Prostate gland (tissue), 2 donors: ENCODE measurements at regions not wholly inside any gene's neighbourhood (a gene's known extent, or its start where the extent isn't known, plus 50 kb on each side); places are given as distances from the start of the nearest gene placed in this dataset.

Experiments
- DNase-seq: peaks from one replicate; pipeline ENCODE4 v3.0.0-alpha.2; 2019; ENCODE audit warnings: low spot score
- H3K27ac ChIP-seq, 2 donors: fragments of 200-600 bp; sonication (generic); 2 replicates each; pipeline ENCODE4 v1.5.1; 2017 to 2019
- H3K27me3 ChIP-seq: fragments of 200-600 bp; sonication (generic); replicated peaks from 2 replicates; pipeline ENCODE4 v1.5.1; 2019; ENCODE audit not compliant: insufficient read depth
- H3K36me3 ChIP-seq, 2 donors: fragments of 200-600 bp; sonication (generic); 1 replicate in 1 of 2; 2 replicates in 1 of 2; pipeline versions ENCODE4 v1.5.1 to v1.8.1; 2017 to 2019
- H3K4me1 ChIP-seq: fragments of 200-600 bp; sonication (generic); replicated peaks from 2 replicates; pipeline ENCODE4 v1.5.1; 2019
- H3K4me3 ChIP-seq, 2 donors: fragments of 200-600 bp; sonication (generic); 2 replicates each; pipeline ENCODE4 v1.5.1; 2017 to 2019
- H3K9me3 ChIP-seq: fragments of 200-600 bp; sonication (generic); 2 replicates; pipeline ENCODE4 v1.5.1; 2017
- CTCF ChIP-seq, 4 experiments: fragments of 200-600 bp in 2 of 4; fragments of 450-650 bp in 2 of 4; sonication (generic) in 2 of 4; IDR thresholded peaks; 1 replicate in 3 of 4; 2 replicates in 1 of 4; pipeline ENCODE4 v1.5.1; 2016 to 2019; ENCODE audit warnings: antibody characterized with exemption in 4 of 4, mild to moderate bottlenecking in 2 of 4, moderate library complexity in 2 of 4
- POLR2A ChIP-seq: fragments of 450-650 bp; IDR thresholded peaks from one replicate; pipeline ENCODE4 v1.6.1; 2016; ENCODE audit warnings: antibody characterized with exemption, mild to moderate bottlenecking
- POLR2AphosphoS5 ChIP-seq: sonication (generic); formaldehyde crosslinking; IDR thresholded peaks from one replicate; pipeline ENCODE4 v1.6.1; 2017; ENCODE audit warnings: antibody characterized with exemption
- WGBS: methylation state at CpG from one replicate; pipeline ENCODE4 v1.1.5; 2018; 5-methylcytosine and 5-hydroxymethylcytosine counted together
- intact Hi-C: fragments of 100-400 bp; cut with DNase I; formaldehyde crosslinking; loops from one replicate; pipeline ENCODE4 v1.14.2; 2022

- intact Hi-C loops: no loop called here
- TF ChIP-seq POLR2A: no peak
- no peak for TF ChIP-seq POLR2AphosphoS5
- no peak for TF ChIP-seq CTCF (IDR thresholded peaks at IDR 0.05)
- Histone ChIP-seq H3K27me3 (no peaks in the 10 kb centered on the region), H3K9me3 (no peaks in the 10 kb centered on the region), H3K4me3 (no peak overlapping the region), H3K36me3 (no peaks in the 10 kb centered on the region), H3K4me1 (no peaks in the 10 kb centered on the region), H3K27ac (no peak overlapping the region)
- 90% methylated on average over 2 of the region's 2 CpGs for WGBS
- DNase-seq: no peak
Observed at GRCh38 chr13:95479731-95480130, 72.8 kb upstream of the CLDN10 start.

GRCh38 chr13:95480131-95480545 is 72.4 kb upstream of the CLDN10 start:
- TF ChIP-seq CTCF (IDR thresholded peaks at IDR 0.05) (no peak), POLR2AphosphoS5 (no peak), POLR2A (no peak)
- no peaks in the 10 kb centered on the region for H3K9me3 ChIP-seq
- H3K27me3 ChIP-seq: no peaks in the 10 kb centered on the region
- 70% methylated on average over 7 of the region's 7 CpGs for WGBS
- DNase-seq: no peak
- no peaks in the 10 kb centered on the region for H3K36me3 ChIP-seq
- intact Hi-C loops: no loop called here
- H3K4me3 ChIP-seq: no peak overlapping the region
- H3K4me1 ChIP-seq: no peaks in the 10 kb centered on the region
- H3K27ac ChIP-seq: no peak overlapping the region

GRCh38 chr13:95480791-95481780 is 71.4 kb upstream of the CLDN10 start:
- no peak for DNase-seq
- Histone ChIP-seq H3K4me1 (no peaks in the 10 kb centered on the region), H3K4me3 (no peak overlapping the region), H3K27ac (no peak overlapping the region), H3K27me3 (no peaks in the 10 kb centered on the region), H3K9me3 (no peaks in the 10 kb centered on the region), H3K36me3 (no peaks in the 10 kb centered on the region)
- TF ChIP-seq POLR2AphosphoS5: no peak
- TF ChIP-seq CTCF (IDR thresholded peaks at IDR 0.05): no peak
- WGBS: 68% methylated on average over 7 of the region's 7 CpGs
- intact Hi-C loops: no loop called here

- no peak for TF ChIP-seq POLR2A
- TF ChIP-seq CTCF (IDR thresholded peaks at IDR 0.05): no peak
- no peak for TF ChIP-seq POLR2AphosphoS5
- WGBS: 100% methylated on average over 1 of the region's 1 CpG
- Histone ChIP-seq H3K36me3 (no peaks in the 10 kb centered on the region), H3K4me1 (no peaks in the 10 kb centered on the region), H3K9me3 (no peaks in the 10 kb centered on the region), H3K27me3 (no peaks in the 10 kb centered on the region), H3K27ac (no peak overlapping the region), H3K4me3 (no peak overlapping the region)
- intact Hi-C loops: no loop called here
- DNase-seq: no peak
Observed at GRCh38 chr13:95484052-95484451, 68.5 kb upstream of the CLDN10 start.

GRCh38 chr13:95485045-95485517 is 67.4 kb upstream of the CLDN10 start:
- no peak for DNase-seq
- 93% methylated on average over 5 of the region's 5 CpGs for WGBS
- TF ChIP-seq POLR2A: no peak
- no peak for TF ChIP-seq CTCF (IDR thresholded peaks at IDR 0.05)
- no peak for TF ChIP-seq POLR2AphosphoS5
- no peak overlapping the region for H3K27ac ChIP-seq
- H3K4me1 ChIP-seq: no peaks in the 10 kb centered on the region
- H3K36me3 ChIP-seq: no peaks in the 10 kb centered on the region
- H3K9me3 ChIP-seq: no peaks in the 10 kb centered on the region
- no peak overlapping the region for H3K4me3 ChIP-seq
- H3K27me3 ChIP-seq: no peaks in the 10 kb centered on the region
- intact Hi-C loops: no loop called here
